WTC11 (cell line): ENCODE measurements at regions not wholly inside any gene's neighbourhood (a gene's known extent, or its start where the extent isn't known, plus 50 kb on each side); places are given as distances from the start of the nearest gene placed in this dataset.

Experiments
- ATAC-seq: fragments of 200-7000 bp; cut with Tn5 transposase; 2 replicates; pipeline ENCODE4 v1.10.0; 2021; ENCODE audit warnings: mild to moderate bottlenecking, moderate library complexity
- CTCF ChIA-PET: fragments of 300-600 bp; sonication (Branson Sonifier 250); formaldehyde crosslinking; loops from one replicate; lab custom pipeline; 2021; ENCODE audit warnings: antibody characterized with exemption; lab: Charles Lee
- POLR2A ChIA-PET: fragments of 350-600 bp; sonication (Branson Sonifier 250); formaldehyde crosslinking; loops from one replicate; lab custom pipeline; 2021; ENCODE audit warnings: antibody characterized with exemption; lab: Charles Lee
- DNase-seq: peaks from one replicate; pipeline ENCODE4 v3.0.0; 2021; ENCODE audit warnings: low spot score
- H3K27ac Mint-ChIP-seq: 2 replicates; pipeline ENCODE4 v1.8.0; 2021; ENCODE audit warnings: mixed read lengths
- H3K27me3 Mint-ChIP-seq: 2 replicates; pipeline ENCODE4 v1.8.0; 2021; ENCODE audit warnings: low read depth, mild to moderate bottlenecking, moderate library complexity, mixed read lengths
- H3K36me3 Mint-ChIP-seq: 2 replicates; pipeline ENCODE4 v1.8.0; 2021; ENCODE audit warnings: mixed read lengths
- H3K4me1 Mint-ChIP-seq: 2 replicates; pipeline ENCODE4 v1.8.0; 2022; ENCODE audit warnings: mixed read lengths
- H3K4me3 Mint-ChIP-seq: 2 replicates; pipeline ENCODE4 v1.8.0; 2021; ENCODE audit warnings: mild to moderate bottlenecking, moderate library complexity, mixed read lengths
- H3K9me3 Mint-ChIP-seq: 2 replicates; pipeline ENCODE4 v1.8.0; 2021; ENCODE audit warnings: mixed read lengths
- ATF1 ChIP-seq: sonication (generic); formaldehyde crosslinking; IDR thresholded peaks from 2 replicates; pipeline ENCODE4 v1.8.1; 2023; ENCODE audit warnings: mild to moderate bottlenecking, moderate library complexity, missing genetic modification reagents
- CREB1 ChIP-seq: sonication (generic); formaldehyde crosslinking; IDR thresholded peaks from 2 replicates; pipeline ENCODE4 v1.8.0; 2023; ENCODE audit warnings: mild to moderate bottlenecking, missing genetic modification reagents
- CREM ChIP-seq: sonication (generic); formaldehyde crosslinking; IDR thresholded peaks from 2 replicates; pipeline ENCODE4 v1.8.1; 2022; ENCODE audit warnings: mild to moderate bottlenecking, missing genetic modification reagents, moderate library complexity
- ELF4 ChIP-seq: sonication (generic); formaldehyde crosslinking; IDR thresholded peaks from 2 replicates; pipeline ENCODE4 v1.8.1; 2022; ENCODE audit warnings: low read depth, mild to moderate bottlenecking, moderate library complexity, missing genetic modification reagents
- EMX1 ChIP-seq: fragments of 250-450 bp; sonication (Bioruptor Pico); IDR thresholded peaks from 2 replicates; pipeline ENCODE4 v1.8.0; 2021; ENCODE audit warnings: mild to moderate bottlenecking
- FOXJ3 ChIP-seq: sonication (generic); formaldehyde crosslinking; IDR thresholded peaks from 2 replicates; pipeline ENCODE4 v1.9.0; 2021; ENCODE audit warnings: missing genetic modification reagents, mild to moderate bottlenecking, borderline replicate concordance
- GABPB1 ChIP-seq: sonication (generic); formaldehyde crosslinking; IDR thresholded peaks from 2 replicates; pipeline ENCODE4 v1.8.1; 2023; ENCODE audit warnings: mild to moderate bottlenecking, missing genetic modification reagents
- MYBL2 ChIP-seq: sonication (generic); formaldehyde crosslinking; IDR thresholded peaks from 2 replicates; pipeline ENCODE4 v1.8.1; 2023; ENCODE audit warnings: mild to moderate bottlenecking, moderate library complexity, missing genetic modification reagents
- NR3C1 ChIP-seq: sonication (generic); formaldehyde crosslinking; conservative IDR thresholded peaks from 2 replicates; pipeline ENCODE4 v1.8.1; 2023; ENCODE audit warnings: low read depth, mild to moderate bottlenecking, missing genetic modification reagents
- OVOL2 ChIP-seq: fragments of 250-450 bp; sonication (Bioruptor Pico); IDR thresholded peaks from 2 replicates; pipeline ENCODE4 v1.9.0; 2021; ENCODE audit warnings: mild to moderate bottlenecking, borderline replicate concordance
- SMAD3 ChIP-seq: sonication (generic); formaldehyde crosslinking; IDR thresholded peaks from 2 replicates; pipeline ENCODE4 v1.8.0; 2022; ENCODE audit warnings: missing genetic modification reagents, mild to moderate bottlenecking, borderline replicate concordance
- SMAD4 ChIP-seq: sonication (generic); formaldehyde crosslinking; IDR thresholded peaks from 2 replicates; pipeline ENCODE4 v1.8.0; 2022; ENCODE audit warnings: mild to moderate bottlenecking, missing genetic modification reagents
- TEAD1 ChIP-seq: sonication (generic); formaldehyde crosslinking; IDR thresholded peaks from 2 replicates; pipeline ENCODE4 v1.8.0; 2022; ENCODE audit warnings: mild to moderate bottlenecking, missing genetic modification reagents
- ZBTB21 ChIP-seq: sonication (generic); formaldehyde crosslinking; IDR thresholded peaks from 2 replicates; pipeline ENCODE4 v1.8.1; 2023; ENCODE audit warnings: mild to moderate bottlenecking, missing genetic modification reagents, borderline replicate concordance
- ZNF138 ChIP-seq: sonication (generic); formaldehyde crosslinking; conservative IDR thresholded peaks from 2 replicates; pipeline ENCODE4 v1.8.1; 2022; ENCODE audit warnings: mild to moderate bottlenecking, moderate library complexity, missing genetic modification reagents
- ZNF396 ChIP-seq: fragments of 250-450 bp; sonication (Bioruptor Pico); IDR thresholded peaks from 2 replicates; pipeline ENCODE4 v1.8.0; 2021; ENCODE audit warnings: mild to moderate bottlenecking, moderate library complexity, borderline replicate concordance
- ZNF671 ChIP-seq: fragments of 250-450 bp; sonication (Bioruptor Pico); IDR thresholded peaks from 2 replicates; pipeline ENCODE4 v1.8.0; 2021; ENCODE audit warnings: mild to moderate bottlenecking
- TF ChIP-seq, protein P1 (sequence below): fragments of 250-450 bp; sonication (Bioruptor Pico); conservative IDR thresholded peaks from 2 replicates; pipeline ENCODE4 v1.9.0; 2021; ENCODE audit warnings: mild to moderate bottlenecking
- TF ChIP-seq, protein P2 (sequence below): sonication (generic); formaldehyde crosslinking; IDR thresholded peaks from 2 replicates; pipeline ENCODE4 v1.8.1; 2023; ENCODE audit warnings: mild to moderate bottlenecking, missing genetic modification reagents, moderate library complexity
- TF ChIP-seq, protein P3 (sequence below): fragments of 250-450 bp; sonication (Bioruptor Pico); IDR thresholded peaks from 2 replicates; pipeline ENCODE4 v1.8.0; 2021; ENCODE audit warnings: mild to moderate bottlenecking
- TF ChIP-seq, protein P4 (sequence below): sonication (generic); formaldehyde crosslinking; IDR thresholded peaks from 2 replicates; pipeline ENCODE4 v1.8.1; 2022; ENCODE audit warnings: mild to moderate bottlenecking, moderate library complexity, missing genetic modification reagents

DNA sequence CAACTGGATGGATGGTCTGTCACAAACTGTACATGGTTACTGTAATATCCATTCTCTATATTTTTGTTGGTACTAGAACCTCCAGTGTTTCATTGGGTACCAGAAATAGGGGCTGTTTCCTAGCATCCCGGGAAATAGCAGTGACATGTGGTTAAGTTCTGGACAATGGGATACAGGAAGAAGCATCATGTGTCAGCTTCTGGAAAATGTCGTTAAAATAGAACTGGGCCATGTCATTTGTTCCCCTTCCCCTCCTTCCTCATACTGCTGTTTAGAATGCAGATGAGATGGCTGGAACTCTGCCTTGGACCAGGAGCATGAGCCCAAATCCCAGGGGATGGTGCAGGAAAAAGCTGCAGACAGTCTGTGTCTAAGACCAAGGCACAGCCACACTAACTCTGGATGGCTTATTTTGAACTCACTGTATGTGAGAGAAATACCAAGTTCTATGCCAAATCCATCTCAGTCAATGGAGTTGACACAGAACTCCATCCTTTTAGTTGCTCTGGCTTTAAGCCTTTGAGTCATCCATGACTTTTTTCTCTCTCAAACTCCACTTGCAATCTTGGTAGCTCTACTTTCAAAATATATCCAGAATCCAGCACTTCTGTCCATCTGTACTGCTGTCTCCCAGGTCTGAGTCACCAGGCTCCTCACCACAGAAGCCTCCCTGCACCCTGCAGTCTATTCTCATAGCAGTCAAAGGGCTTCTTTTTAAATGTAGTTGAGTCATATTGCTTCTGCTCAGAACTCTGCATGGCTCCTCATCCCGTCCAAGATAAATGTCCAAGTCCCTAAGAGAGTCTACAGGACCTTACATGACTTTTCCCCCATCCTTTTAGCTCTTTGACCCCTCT, 184.2 kb downstream of the NSG2 start (continued):
- no peak for TF ChIP-seq SMAD3
- TF ChIP-seq, protein P1, sequence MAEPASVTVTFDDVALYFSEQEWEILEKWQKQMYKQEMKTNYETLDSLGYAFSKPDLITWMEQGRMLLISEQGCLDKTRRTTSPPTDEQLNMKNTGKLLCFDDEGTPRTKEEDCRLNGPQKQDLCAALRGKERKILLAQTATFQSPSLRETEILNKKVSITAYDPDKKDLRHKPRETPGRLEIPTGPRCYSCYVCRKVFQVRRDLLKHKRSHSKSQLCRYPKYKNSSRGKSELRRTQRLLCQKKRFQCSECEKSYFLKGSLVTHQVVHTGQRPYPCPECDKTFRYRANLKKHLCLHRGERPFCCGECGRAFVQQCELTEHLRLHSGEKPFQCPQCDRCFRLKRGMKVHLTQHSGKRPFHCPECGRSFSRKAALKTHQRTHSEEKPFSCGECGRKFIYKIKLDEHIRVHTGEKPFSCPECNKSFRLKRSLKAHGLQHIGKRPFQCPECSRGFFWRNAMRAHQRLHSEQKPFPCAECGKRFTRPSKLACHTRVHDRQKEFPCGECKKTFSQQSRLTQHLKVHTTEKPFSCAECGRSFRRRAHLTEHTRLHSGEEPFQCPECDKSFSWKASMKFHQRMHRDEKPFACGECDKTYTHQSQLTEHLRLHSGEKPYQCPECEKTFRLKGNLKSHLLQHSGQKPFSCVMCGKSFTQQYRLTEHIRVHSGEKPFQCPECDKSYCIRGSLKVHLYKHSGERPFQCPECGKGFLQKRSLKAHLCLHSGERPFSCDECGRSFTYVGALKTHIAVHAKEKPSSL = no peak
- TF ChIP-seq CREB1 (CRISPR knock-in tag) = no peak
- no peak for TF ChIP-seq ATF1 (CRISPR knock-in tag)
- no peak for TF ChIP-seq ZBTB21 (CRISPR knock-in tag)
- TF ChIP-seq ZNF138 = no peak

DNA sequence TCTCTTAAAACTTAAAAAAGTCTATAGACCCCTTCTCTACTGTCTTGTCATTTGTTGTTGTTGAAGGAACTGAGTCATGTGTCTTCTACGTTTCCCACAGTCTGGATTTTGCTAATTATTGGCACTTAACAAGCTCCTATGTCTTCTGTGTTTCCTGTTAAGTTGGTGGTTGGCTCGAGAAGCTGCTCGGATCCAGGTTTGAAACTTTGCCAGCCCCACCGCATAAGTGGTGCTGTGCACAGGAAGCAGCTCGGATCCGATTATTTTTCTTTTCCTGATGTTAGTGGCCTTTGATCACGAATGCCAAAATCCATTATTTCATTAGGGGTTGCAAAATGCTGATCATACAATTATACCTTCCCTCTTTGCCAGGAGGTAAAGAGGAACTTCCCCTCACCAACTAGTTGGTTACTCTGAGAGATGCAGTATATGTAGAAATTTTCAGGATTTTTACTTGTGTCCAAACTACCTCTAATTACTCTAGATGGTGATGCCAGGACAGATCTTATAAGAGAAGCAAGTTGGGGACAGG, 186.5 kb downstream of the NSG2 start:
- Mint-ChIP-seq H3K4me3 (no peak overlapping the region), H3K36me3 (no peaks in the 10 kb centered on the region), H3K27ac (no peak overlapping the region), H3K4me1 (no peaks in the 10 kb centered on the region), H3K27me3 (no peaks in the 10 kb centered on the region; the same call in 1 of the 2 replicates), H3K9me3 (no peaks in the 10 kb centered on the region)
- ChIA-PET POLR2A (no interaction called here), CTCF (no interaction called here)
- ATAC-seq (no peak), DNase-seq (no peak)
- TF ChIP-seq ZNF396 (CRISPR knock-in tag) (no peak), OVOL2 (no peak), SMAD4 (CRISPR knock-in tag) (no peak), TEAD1 (CRISPR knock-in tag) (no peak), MYBL2 (CRISPR knock-in tag) (no peak), EMX1 (no peak), CREB1 (CRISPR knock-in tag) (no peak)
- TF ChIP-seq, protein P2, sequence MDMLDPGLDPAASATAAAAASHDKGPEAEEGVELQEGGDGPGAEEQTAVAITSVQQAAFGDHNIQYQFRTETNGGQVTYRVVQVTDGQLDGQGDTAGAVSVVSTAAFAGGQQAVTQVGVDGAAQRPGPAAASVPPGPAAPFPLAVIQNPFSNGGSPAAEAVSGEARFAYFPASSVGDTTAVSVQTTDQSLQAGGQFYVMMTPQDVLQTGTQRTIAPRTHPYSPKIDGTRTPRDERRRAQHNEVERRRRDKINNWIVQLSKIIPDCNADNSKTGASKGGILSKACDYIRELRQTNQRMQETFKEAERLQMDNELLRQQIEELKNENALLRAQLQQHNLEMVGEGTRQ (CRISPR knock-in tag) = no peak

DNA sequence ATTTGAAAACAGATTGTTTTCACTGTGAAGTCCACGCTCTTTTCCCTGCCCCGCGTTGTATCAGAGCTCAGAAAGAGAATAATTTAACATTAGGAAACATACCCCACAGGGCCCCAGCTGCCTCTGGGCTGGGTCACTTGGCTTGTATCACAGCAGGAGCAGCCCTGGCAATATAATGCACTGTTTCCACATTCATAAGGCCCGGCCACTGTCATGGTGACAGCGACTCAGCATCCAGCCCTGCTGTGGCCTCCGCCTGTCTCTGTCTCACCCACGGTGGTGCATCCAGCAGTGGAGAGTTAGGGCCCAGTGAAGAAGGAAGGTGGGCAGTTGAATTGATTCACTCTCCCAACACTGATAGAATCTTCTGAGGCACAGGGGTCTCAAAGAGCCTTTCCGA, 188.9 kb downstream of the NSG2 start:
- peaks cover 7% of the 10 kb centered on the region for H3K9me3 Mint-ChIP-seq
- DNase-seq (no peak), ATAC-seq (no peak)
- CTCF ChIA-PET = interaction anchor here (0.5 kb wide), 1 partner anchor 116 kb away, joined by 3 read pairs; no protein-coding TSS in a partner anchor
- no peaks in the 10 kb centered on the region for H3K4me1 Mint-ChIP-seq
- no peak overlapping the region for H3K4me3 Mint-ChIP-seq
- TF ChIP-seq ELF4 (CRISPR knock-in tag) (no peak), CREM (CRISPR knock-in tag) (no peak), NR3C1 (CRISPR knock-in tag) (no peak), TEAD1 (CRISPR knock-in tag) (no peak), ZBTB21 (CRISPR knock-in tag) (no peak), ZNF671 (CRISPR knock-in tag) (no peak), FOXJ3 (CRISPR knock-in tag) (no peak), GABPB1 (CRISPR knock-in tag) (no peak)
- TF ChIP-seq, protein P3, sequence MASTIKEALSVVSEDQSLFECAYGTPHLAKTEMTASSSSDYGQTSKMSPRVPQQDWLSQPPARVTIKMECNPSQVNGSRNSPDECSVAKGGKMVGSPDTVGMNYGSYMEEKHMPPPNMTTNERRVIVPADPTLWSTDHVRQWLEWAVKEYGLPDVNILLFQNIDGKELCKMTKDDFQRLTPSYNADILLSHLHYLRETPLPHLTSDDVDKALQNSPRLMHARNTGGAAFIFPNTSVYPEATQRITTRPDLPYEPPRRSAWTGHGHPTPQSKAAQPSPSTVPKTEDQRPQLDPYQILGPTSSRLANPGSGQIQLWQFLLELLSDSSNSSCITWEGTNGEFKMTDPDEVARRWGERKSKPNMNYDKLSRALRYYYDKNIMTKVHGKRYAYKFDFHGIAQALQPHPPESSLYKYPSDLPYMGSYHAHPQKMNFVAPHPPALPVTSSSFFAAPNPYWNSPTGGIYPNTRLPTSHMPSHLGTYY = no peak
- TF ChIP-seq, protein P4, sequence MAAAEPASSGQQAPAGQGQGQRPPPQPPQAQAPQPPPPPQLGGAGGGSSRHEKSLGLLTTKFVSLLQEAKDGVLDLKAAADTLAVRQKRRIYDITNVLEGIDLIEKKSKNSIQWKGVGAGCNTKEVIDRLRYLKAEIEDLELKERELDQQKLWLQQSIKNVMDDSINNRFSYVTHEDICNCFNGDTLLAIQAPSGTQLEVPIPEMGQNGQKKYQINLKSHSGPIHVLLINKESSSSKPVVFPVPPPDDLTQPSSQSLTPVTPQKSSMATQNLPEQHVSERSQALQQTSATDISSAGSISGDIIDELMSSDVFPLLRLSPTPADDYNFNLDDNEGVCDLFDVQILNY (CRISPR knock-in tag) = no peak
- no peak overlapping the region for H3K27ac Mint-ChIP-seq
- H3K36me3 Mint-ChIP-seq = peaks cover 6% of the 10 kb centered on the region
- peaks cover 3% of the 10 kb centered on the region; the same call in 1 of the 2 replicates for H3K27me3 Mint-ChIP-seq
- POLR2A ChIA-PET = no interaction called here
